Loucy (cell line): ENCODE measurements at regions not wholly inside any gene's neighbourhood (a gene's known extent, or its start where the extent isn't known, plus 50 kb on each side); places are given as distances from the start of the nearest gene placed in this dataset.

ENCODE experiments used
- EZH2phosphoT487 ChIP-seq: fragments of 200-600 bp; IDR thresholded peaks from 2 replicates; pipeline ENCODE4 v1.6.1; 2018; ENCODE audit warnings: antibody characterized with exemption, mild to moderate bottlenecking, moderate library complexity, borderline replicate concordance
- TF ChIP-seq, protein P1 (sequence below): fragments of 200-600 bp; sonication (generic); conservative IDR thresholded peaks from 2 replicates; pipeline ENCODE4 v1.5.1; 2014; ENCODE audit warnings: mild to moderate bottlenecking, antibody characterized with exemption, low read length

DNA sequence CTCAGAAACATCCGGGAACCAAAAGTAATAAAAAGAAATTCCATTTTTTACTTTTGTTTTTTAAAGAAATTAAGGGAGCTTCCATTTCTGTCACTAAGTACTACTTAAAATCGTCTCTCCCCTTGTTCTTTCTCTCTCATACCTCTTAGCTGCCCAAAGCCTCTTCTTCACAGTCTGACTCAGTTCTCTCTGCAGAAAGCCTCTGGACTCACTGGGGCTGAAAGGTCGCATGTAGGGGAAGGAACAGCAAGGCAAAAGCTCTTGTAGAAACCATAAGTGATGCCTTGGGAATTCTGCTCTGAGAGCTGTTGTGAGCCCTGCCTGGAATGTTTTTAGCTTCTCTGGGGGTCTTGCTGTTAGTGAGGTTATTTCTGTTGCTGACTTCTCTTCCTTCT is 100.8 kb upstream of the RANBP3L start:
- TF ChIP-seq, protein P1, sequence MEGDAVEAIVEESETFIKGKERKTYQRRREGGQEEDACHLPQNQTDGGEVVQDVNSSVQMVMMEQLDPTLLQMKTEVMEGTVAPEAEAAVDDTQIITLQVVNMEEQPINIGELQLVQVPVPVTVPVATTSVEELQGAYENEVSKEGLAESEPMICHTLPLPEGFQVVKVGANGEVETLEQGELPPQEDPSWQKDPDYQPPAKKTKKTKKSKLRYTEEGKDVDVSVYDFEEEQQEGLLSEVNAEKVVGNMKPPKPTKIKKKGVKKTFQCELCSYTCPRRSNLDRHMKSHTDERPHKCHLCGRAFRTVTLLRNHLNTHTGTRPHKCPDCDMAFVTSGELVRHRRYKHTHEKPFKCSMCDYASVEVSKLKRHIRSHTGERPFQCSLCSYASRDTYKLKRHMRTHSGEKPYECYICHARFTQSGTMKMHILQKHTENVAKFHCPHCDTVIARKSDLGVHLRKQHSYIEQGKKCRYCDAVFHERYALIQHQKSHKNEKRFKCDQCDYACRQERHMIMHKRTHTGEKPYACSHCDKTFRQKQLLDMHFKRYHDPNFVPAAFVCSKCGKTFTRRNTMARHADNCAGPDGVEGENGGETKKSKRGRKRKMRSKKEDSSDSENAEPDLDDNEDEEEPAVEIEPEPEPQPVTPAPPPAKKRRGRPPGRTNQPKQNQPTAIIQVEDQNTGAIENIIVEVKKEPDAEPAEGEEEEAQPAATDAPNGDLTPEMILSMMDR, result no peak
- TF ChIP-seq EZH2phosphoT487, result no peak
